Esophagus squamous epithelium (tissue), 5 donors: ENCODE measurements at regions not wholly inside any gene's neighbourhood (a gene's known extent, or its start where the extent isn't known, plus 50 kb on each side); places are given as distances from the start of the nearest gene placed in this dataset.
"Not testable (repeated sequence)": the region's sequence is repeated elsewhere in the genome, so short reads cannot be mapped to it uniquely, and the experiment has no call there.

Experiments used
- DNase-seq: peaks from one replicate; lab custom pipeline; 2025; lab: John Stamatoyannopoulos, UW
- H3K27ac ChIP-seq, 4 donors: fragments of 200-600 bp; sonication (generic); one replicate each; pipeline ENCODE4 v1.5.1; 2016 to 2019; ENCODE audit warnings: mild to moderate bottlenecking in 1 of 4
- H3K27me3 ChIP-seq, 4 donors: fragments of 200-600 bp; sonication (generic); 1 replicate in 3 of 4; 2 replicates in 1 of 4; pipeline versions ENCODE4 v1.5.1 to v1.6.0; 2017 to 2021; ENCODE audit warnings: antibody characterized with exemption in 1 of 4
- H3K36me3 ChIP-seq, 3 donors: fragments of 200-600 bp; sonication (generic); one replicate each; pipeline ENCODE4 v1.5.1; 2016 to 2019
- H3K4me1 ChIP-seq, 3 donors: fragments of 200-600 bp; sonication (generic); one replicate each; pipeline ENCODE4 v1.5.1; 2017 to 2019
- H3K4me3 ChIP-seq, 4 donors: fragments of 200-600 bp; sonication (generic); 1 replicate in 3 of 4; 2 replicates in 1 of 4; pipeline ENCODE4 v1.5.1; 2016 to 2019; ENCODE audit warnings: mild to moderate bottlenecking in 2 of 4, moderate library complexity in 1 of 4
- H3K9me3 ChIP-seq, 3 donors: fragments of 200-600 bp; sonication (generic); one replicate each; pipeline ENCODE4 v1.5.1; 2016 to 2019
- POLR2A ChIP-seq, 4 donors: fragments of 450-650 bp; IDR thresholded peaks; one replicate each; pipeline ENCODE4 v1.6.1; 2017; ENCODE audit warnings: antibody characterized with exemption in 4 of 4, mild to moderate bottlenecking in 4 of 4, moderate library complexity in 3 of 4
- WGBS, 2 donors: methylation state at CpG; one replicate each; pipeline ENCODE4 v1.1.5; 2018; 5-methylcytosine and 5-hydroxymethylcytosine counted together
- intact Hi-C: fragments of 100-400 bp; cut with DNase I; formaldehyde crosslinking; loops from one replicate; pipeline ENCODE4 v1.15.0; 2022
- TF ChIP-seq, protein P1 (sequence below), 6 experiments: fragments of 450-650 bp in 4 of 6; fragments of 200-600 bp in 2 of 6; sonication (generic) in 2 of 6; IDR thresholded peaks; one replicate each; pipeline ENCODE4 v1.5.1; 2016 to 2019; ENCODE audit warnings: antibody characterized with exemption in 6 of 6, mild to moderate bottlenecking in 4 of 6, moderate library complexity in 4 of 6
- donor health status: DM: yes; HTN: yes; CAD: no.

DNA sequence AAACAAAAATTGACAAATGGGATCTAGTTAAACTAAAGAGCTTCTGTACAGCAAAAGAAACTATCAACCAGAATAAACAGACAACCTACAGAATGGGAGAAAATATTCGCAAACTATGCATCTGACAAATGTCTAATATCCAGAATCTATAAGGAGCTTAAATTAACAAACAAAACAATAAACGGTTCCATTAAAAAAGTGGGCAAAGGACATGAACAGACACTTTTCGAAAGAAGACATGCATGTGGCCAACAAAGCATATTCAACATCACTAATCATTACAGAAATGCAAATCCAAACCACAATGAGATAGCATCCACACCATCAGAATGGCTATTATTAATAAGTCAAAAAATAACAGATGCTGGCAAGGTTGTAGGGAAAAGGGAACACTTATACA lies 50.5 kb upstream of the MED13L start:
- H3K27ac ChIP-seq, H3K4me3 ChIP-seq, H3K27me3 ChIP-seq, H3K9me3 ChIP-seq, H3K36me3 ChIP-seq, DNase-seq, intact Hi-C loops: not testable (repeated sequence)
- peaks cover 0 to 14% (median 5%) of the 10 kb centered on the region in 3 donors for H3K4me1 ChIP-seq
- WGBS, 2 donors: 83 to 87% methylated on average over 3 of the region's 3 CpGs

DNA sequence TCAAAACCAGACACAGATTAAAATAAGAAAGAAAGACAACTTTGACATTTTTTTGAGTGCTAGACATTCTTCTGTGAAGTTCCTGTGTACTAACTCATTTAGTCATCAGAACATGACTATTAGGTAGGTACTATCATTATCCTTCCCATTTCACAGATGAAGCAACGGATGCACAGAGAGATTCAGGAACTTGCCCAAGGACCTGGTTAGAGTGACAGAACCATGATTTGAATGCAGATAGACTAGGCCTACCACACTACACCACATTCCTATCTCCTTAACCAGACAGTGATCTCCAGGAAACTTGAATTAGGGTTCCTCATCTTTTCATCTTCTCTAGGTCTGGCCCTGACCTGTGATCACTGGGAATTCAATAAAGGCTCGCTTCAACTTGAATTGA lies 54.4 kb upstream of the MED13L start:
- Histone ChIP-seq H3K9me3 (no peaks in the 10 kb centered on the region), H3K4me3 (no peak overlapping the region), H3K36me3 (no peaks in the 10 kb centered on the region), H3K4me1 (peaks cover 0 to 14% (median 5%) of the 10 kb centered on the region in 3 donors), H3K27me3 (no peaks in the 10 kb centered on the region), H3K27ac (no peak overlapping the region)
- TF ChIP-seq, protein P1, sequence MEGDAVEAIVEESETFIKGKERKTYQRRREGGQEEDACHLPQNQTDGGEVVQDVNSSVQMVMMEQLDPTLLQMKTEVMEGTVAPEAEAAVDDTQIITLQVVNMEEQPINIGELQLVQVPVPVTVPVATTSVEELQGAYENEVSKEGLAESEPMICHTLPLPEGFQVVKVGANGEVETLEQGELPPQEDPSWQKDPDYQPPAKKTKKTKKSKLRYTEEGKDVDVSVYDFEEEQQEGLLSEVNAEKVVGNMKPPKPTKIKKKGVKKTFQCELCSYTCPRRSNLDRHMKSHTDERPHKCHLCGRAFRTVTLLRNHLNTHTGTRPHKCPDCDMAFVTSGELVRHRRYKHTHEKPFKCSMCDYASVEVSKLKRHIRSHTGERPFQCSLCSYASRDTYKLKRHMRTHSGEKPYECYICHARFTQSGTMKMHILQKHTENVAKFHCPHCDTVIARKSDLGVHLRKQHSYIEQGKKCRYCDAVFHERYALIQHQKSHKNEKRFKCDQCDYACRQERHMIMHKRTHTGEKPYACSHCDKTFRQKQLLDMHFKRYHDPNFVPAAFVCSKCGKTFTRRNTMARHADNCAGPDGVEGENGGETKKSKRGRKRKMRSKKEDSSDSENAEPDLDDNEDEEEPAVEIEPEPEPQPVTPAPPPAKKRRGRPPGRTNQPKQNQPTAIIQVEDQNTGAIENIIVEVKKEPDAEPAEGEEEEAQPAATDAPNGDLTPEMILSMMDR (IDR thresholded peaks at IDR 0.05): no peak
- no peak for TF ChIP-seq POLR2A (IDR thresholded peaks at IDR 0.05)
- intact Hi-C loops: no loop called here
- no peak for DNase-seq
- 89 to 91% methylated on average over 2 of the region's 2 CpGs for WGBS, 2 donors

DNA sequence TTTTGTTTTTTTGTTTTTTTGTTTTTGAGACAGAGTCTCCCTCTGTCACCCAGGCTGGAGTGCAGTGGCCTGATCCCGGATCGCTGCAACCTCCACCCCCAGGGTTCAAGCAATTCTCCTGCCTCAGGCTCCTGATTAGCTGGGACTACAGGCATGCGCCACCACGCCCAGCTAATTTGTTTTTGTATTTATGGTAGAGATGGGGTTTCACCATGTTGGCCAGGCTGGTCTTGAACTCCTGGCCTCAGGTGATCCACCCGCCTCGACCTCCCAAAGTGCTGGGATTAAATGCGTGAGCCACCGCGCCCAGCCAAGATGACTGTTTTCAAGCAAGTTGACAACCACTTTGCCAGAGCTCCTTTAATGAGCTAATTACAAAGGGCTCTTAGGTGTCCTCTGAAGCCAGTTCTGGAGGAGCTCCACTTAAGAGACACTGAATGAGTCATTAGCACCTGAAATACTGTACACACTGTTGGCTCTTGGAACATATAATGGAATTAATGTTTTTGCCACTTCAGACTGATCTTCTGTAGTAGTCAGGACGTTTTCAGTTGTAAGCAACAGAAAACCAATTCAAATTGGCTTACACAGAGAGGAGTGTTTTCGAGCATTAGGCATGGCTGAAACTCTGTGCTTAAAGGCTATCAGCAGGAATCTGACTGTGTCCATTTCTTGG lies 55.4 kb upstream of the MED13L start:
- DNase-seq: no peak
- TF ChIP-seq, protein P1 (IDR thresholded peaks at IDR 0.05): no peak
- no peak for TF ChIP-seq POLR2A (IDR thresholded peaks at IDR 0.05)
- intact Hi-C loops: no loop called here
- Histone ChIP-seq H3K9me3 (no peaks in the 10 kb centered on the region), H3K27ac (no peak overlapping the region), H3K4me3 (no peak overlapping the region), H3K36me3 (no peaks in the 10 kb centered on the region), H3K4me1 (peaks cover 0 to 14% (median 5%) of the 10 kb centered on the region in 3 donors), H3K27me3 (no peaks in the 10 kb centered on the region)
- WGBS, 2 donors: 49 to 69% methylated on average over 10 to 11 of the region's 11 CpGs

DNA sequence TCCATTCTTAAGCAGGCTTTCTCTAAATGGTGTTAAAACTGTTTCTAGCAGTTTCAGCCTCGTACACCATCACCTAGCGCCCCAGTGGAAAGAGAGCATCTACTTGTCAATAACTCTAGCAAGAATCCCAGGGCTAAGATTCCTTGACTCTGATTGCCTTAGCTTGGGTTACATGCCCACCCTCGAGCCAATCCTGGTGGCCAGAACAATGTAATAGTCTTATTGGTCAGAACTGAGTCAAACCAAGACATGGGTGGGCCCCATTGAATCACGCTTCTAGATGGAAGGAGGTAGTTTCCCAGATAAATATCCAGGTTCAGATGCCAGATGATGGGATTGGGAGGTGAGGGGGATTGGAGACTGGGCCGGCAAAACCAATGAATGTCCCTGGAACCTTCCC lies 55.9 kb upstream of the MED13L start:
- H3K4me1 ChIP-seq: peaks cover 0 to 14% (median 5%) of the 10 kb centered on the region in 3 donors
- H3K4me3 ChIP-seq: no peak overlapping the region
- H3K36me3 ChIP-seq: no peaks in the 10 kb centered on the region
- no peaks in the 10 kb centered on the region for H3K27me3 ChIP-seq
- no peak overlapping the region for H3K27ac ChIP-seq
- no peak for DNase-seq
- no peaks in the 10 kb centered on the region for H3K9me3 ChIP-seq
- intact Hi-C loops: no loop called here
- WGBS, 2 donors: 81 to 92% methylated on average over 5 of the region's 5 CpGs
- TF ChIP-seq, protein P1 (IDR thresholded peaks at IDR 0.05): no peak
- TF ChIP-seq POLR2A (IDR thresholded peaks at IDR 0.05): no peak

DNA sequence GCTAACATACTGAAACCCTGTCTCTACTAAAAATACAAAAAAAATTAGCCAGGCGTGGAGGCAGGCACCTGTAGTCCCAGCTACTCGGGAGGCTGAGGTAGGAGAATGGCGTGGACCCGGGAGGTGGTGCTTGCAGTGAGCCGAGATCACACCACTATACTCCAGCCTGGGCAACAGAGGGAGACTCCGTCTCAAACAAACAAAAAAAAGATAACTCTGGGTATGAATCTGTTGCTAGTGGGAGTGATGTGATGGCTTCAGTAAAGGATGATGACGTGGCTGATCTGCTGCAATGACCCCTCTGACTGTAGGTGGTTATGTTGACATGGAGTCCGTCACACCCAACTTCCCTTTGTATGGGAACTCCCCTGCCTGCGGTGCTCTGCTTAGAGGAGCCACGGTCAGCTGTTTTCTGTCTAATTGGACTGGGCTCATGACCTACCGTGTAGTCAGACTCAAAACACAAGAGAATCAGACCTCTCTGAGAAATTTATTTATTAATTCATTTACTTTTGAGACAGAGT lies 59.1 kb upstream of the MED13L start:
- H3K27ac ChIP-seq: peak overlapping the region in 1 of 4 donors; percentile 5
- 61 to 71% methylated on average over 9 to 11 of the region's 11 CpGs for WGBS, 2 donors
- H3K36me3 ChIP-seq: no peaks in the 10 kb centered on the region
- peaks cover 0 to 6% (median 0%) of the 10 kb centered on the region in 3 donors for H3K4me1 ChIP-seq
- no peaks in the 10 kb centered on the region for H3K27me3 ChIP-seq
- no peaks in the 10 kb centered on the region for H3K9me3 ChIP-seq
- peak; percentile 15 for DNase-seq
- intact Hi-C loops: no loop called here
- TF ChIP-seq, protein P1 (IDR thresholded peaks at IDR 0.05): no peak
- no peak for TF ChIP-seq POLR2A (IDR thresholded peaks at IDR 0.05)
- H3K4me3 ChIP-seq: no peak overlapping the region
